ENCODE measurements at regions not wholly inside any gene's neighbourhood (a gene's known extent, or its start where the extent isn't known, plus 50 kb on each side); places are given as distances from the start of the nearest gene placed in this dataset.

- TF ChIP-seq CTCF (IDR thresholded peaks at IDR 0.05 in 4 of 5, conservative IDR thresholded peaks at IDR 0.05 in 1 of 5) (no peak), POLR2A (IDR thresholded peaks at IDR 0.05) (no peak)
These were observed 242.9 kb upstream of the PITX2 start for GRCh38 chr4:110865611-110866259.
